Skeletal muscle satellite cell (primary cell): ENCODE measurements at regions not wholly inside any gene's neighbourhood (a gene's known extent, or its start where the extent isn't known, plus 50 kb on each side); places are given as distances from the start of the nearest gene placed in this dataset.

Experiments
- H3K27me3 ChIP-seq: 2 replicates; pipeline ENCODE4 v1.7.0; 2013; ENCODE audit warnings: low read length; ENCODE audit not compliant: control insufficient read depth, insufficient read depth
- H3K36me3 ChIP-seq: 2 replicates; pipeline ENCODE4 v1.7.0; 2013; ENCODE audit warnings: mild to moderate bottlenecking, control low read depth, low read length; ENCODE audit not compliant: insufficient read depth
- H3K4me1 ChIP-seq: 2 replicates; pipeline ENCODE4 v1.7.0; 2013; ENCODE audit warnings: low read length; ENCODE audit not compliant: control insufficient read depth, insufficient read depth
- H3K4me2 ChIP-seq: 2 replicates; pipeline ENCODE4 v1.7.0; 2013; ENCODE audit warnings: mild to moderate bottlenecking, low read length
- H3K4me3 ChIP-seq: 2 replicates; pipeline ENCODE4 v1.7.0; 2013; ENCODE audit warnings: low read length
- H3K9ac ChIP-seq: 2 replicates; pipeline ENCODE4 v1.7.0; 2013; ENCODE audit warnings: mild to moderate bottlenecking, low read depth, low read length, moderate library complexity
- H3K9me3 ChIP-seq: replicated peaks from 2 replicates; pipeline ENCODE4 v1.7.0; 2013; ENCODE audit warnings: mild to moderate bottlenecking, control low read depth, low read length

- no peak overlapping the region for H3K4me2 ChIP-seq
- H3K4me1 ChIP-seq, result no peaks in the 10 kb centered on the region
- no peaks in the 10 kb centered on the region for H3K36me3 ChIP-seq
- H3K4me3 ChIP-seq, result no peak overlapping the region
- no peaks in the 10 kb centered on the region for H3K9me3 ChIP-seq
- no peak overlapping the region for H3K9ac ChIP-seq
- no peaks in the 10 kb centered on the region for H3K27me3 ChIP-seq
These were observed 401.7 kb downstream of the TLL1 start for GRCh38 chr4:166274775-166275174.

GRCh38 chr4:166277401-166277800 lies 404.4 kb downstream of the TLL1 start:
- Histone ChIP-seq H3K4me1 (no peaks in the 10 kb centered on the region), H3K9me3 (no peaks in the 10 kb centered on the region), H3K4me3 (no peak overlapping the region), H3K4me2 (no peak overlapping the region), H3K9ac (no peak overlapping the region), H3K27me3 (no peaks in the 10 kb centered on the region), H3K36me3 (no peaks in the 10 kb centered on the region)

GRCh38 chr4:166277853-166278252 lies 404.8 kb downstream of the TLL1 start:
- Histone ChIP-seq H3K4me3 (no peak overlapping the region), H3K36me3 (no peaks in the 10 kb centered on the region), H3K9ac (no peak overlapping the region), H3K4me2 (no peak overlapping the region), H3K9me3 (no peaks in the 10 kb centered on the region), H3K27me3 (no peaks in the 10 kb centered on the region), H3K4me1 (no peaks in the 10 kb centered on the region)

- Histone ChIP-seq H3K4me1 (no peaks in the 10 kb centered on the region), H3K9me3 (no peaks in the 10 kb centered on the region), H3K9ac (no peak overlapping the region), H3K4me2 (no peak overlapping the region), H3K36me3 (no peaks in the 10 kb centered on the region), H3K27me3 (no peaks in the 10 kb centered on the region), H3K4me3 (no peak overlapping the region)
These were observed 406.2 kb downstream of the TLL1 start for GRCh38 chr4:166279261-166279660.

- Histone ChIP-seq H3K36me3 (no peaks in the 10 kb centered on the region), H3K4me1 (no peaks in the 10 kb centered on the region), H3K9me3 (no peaks in the 10 kb centered on the region), H3K27me3 (no peaks in the 10 kb centered on the region), H3K4me2 (no peak overlapping the region), H3K4me3 (no peak overlapping the region), H3K9ac (no peak overlapping the region)
These were observed 407.6 kb downstream of the TLL1 start for GRCh38 chr4:166280642-166281041.

- Histone ChIP-seq H3K36me3 (no peaks in the 10 kb centered on the region), H3K9ac (no peak overlapping the region), H3K27me3 (no peaks in the 10 kb centered on the region), H3K4me1 (no peaks in the 10 kb centered on the region), H3K4me2 (no peak overlapping the region), H3K4me3 (no peak overlapping the region), H3K9me3 (no peaks in the 10 kb centered on the region)
These were observed 409.2 kb downstream of the TLL1 start for GRCh38 chr4:166282081-166282770.

GRCh38 chr4:166284221-166284620 lies 411.2 kb downstream of the TLL1 start:
- Histone ChIP-seq H3K9ac (no peak overlapping the region), H3K4me1 (no peaks in the 10 kb centered on the region), H3K4me2 (no peak overlapping the region), H3K36me3 (no peaks in the 10 kb centered on the region), H3K9me3 (no peaks in the 10 kb centered on the region), H3K4me3 (no peak overlapping the region), H3K27me3 (no peaks in the 10 kb centered on the region)

- H3K4me2 ChIP-seq, result no peak overlapping the region
- no peaks in the 10 kb centered on the region for H3K36me3 ChIP-seq
- H3K27me3 ChIP-seq, result no peaks in the 10 kb centered on the region
- no peak overlapping the region for H3K9ac ChIP-seq
- no peak overlapping the region for H3K4me3 ChIP-seq
- H3K9me3 ChIP-seq, result no peaks in the 10 kb centered on the region
- no peaks in the 10 kb centered on the region for H3K4me1 ChIP-seq
These were observed 417.4 kb downstream of the TLL1 start for GRCh38 chr4:166290426-166290825.

GRCh38 chr4:166293556-166293955 lies 420.5 kb downstream of the TLL1 start:
- H3K9me3 ChIP-seq, result no peaks in the 10 kb centered on the region
- no peak overlapping the region for H3K4me2 ChIP-seq
- no peak overlapping the region for H3K4me3 ChIP-seq
- H3K27me3 ChIP-seq, result no peaks in the 10 kb centered on the region
- no peak overlapping the region for H3K9ac ChIP-seq
- no peaks in the 10 kb centered on the region for H3K36me3 ChIP-seq
- H3K4me1 ChIP-seq, result no peaks in the 10 kb centered on the region

GRCh38 chr4:166301266-166301665 lies 428.2 kb downstream of the TLL1 start:
- H3K36me3 ChIP-seq, result no peaks in the 10 kb centered on the region
- no peaks in the 10 kb centered on the region for H3K9me3 ChIP-seq
- H3K4me3 ChIP-seq, result no peak overlapping the region
- no peaks in the 10 kb centered on the region for H3K4me1 ChIP-seq
- no peaks in the 10 kb centered on the region for H3K27me3 ChIP-seq
- no peak overlapping the region for H3K4me2 ChIP-seq
- H3K9ac ChIP-seq, result no peak overlapping the region

GRCh38 chr4:166308647-166309046 lies 435.6 kb downstream of the TLL1 start:
- Histone ChIP-seq H3K4me3 (no peak overlapping the region), H3K4me1 (no peaks in the 10 kb centered on the region), H3K4me2 (no peak overlapping the region), H3K9ac (no peak overlapping the region), H3K27me3 (no peaks in the 10 kb centered on the region), H3K36me3 (no peaks in the 10 kb centered on the region), H3K9me3 (no peaks in the 10 kb centered on the region)

- Histone ChIP-seq H3K9ac (no peak overlapping the region), H3K4me3 (no peak overlapping the region), H3K36me3 (no peaks in the 10 kb centered on the region), H3K4me2 (no peak overlapping the region), H3K27me3 (no peaks in the 10 kb centered on the region), H3K4me1 (no peaks in the 10 kb centered on the region), H3K9me3 (no peaks in the 10 kb centered on the region)
These were observed 436.2 kb downstream of the TLL1 start for GRCh38 chr4:166309286-166309685.
